Right lobe of liver (tissue), 4 donors: ENCODE measurements at regions not wholly inside any gene's neighbourhood (a gene's known extent, or its start where the extent isn't known, plus 50 kb on each side); places are given as distances from the start of the nearest gene placed in this dataset.

ENCODE experiments used
- CTCF ChIP-seq, 4 donors: fragments of 200-600 bp in 3 of 4; fragments of 450-650 bp in 1 of 4; IDR thresholded peaks; one replicate each; pipeline versions ENCODE4 v1.5.1 to v1.8.0; 2016 to 2022; ENCODE audit warnings: antibody characterized with exemption in 4 of 4, mild to moderate bottlenecking in 2 of 4
- POLR2A ChIP-seq: fragments of 450-650 bp; IDR thresholded peaks from one replicate; pipeline ENCODE4 v1.6.1; 2017; ENCODE audit warnings: antibody characterized with exemption, mild to moderate bottlenecking
- donor health status: DM: no; HTN: no; CAD: no.
- donor health status: DM: no; HTN: no; CAD: no.
- donor health status: DM: no; HTN: yes; CAD: no.

GRCh38 chr15:38636597-38636996 is 72.0 kb upstream of the RASGRP1 start:
- TF ChIP-seq POLR2A: no peak
- no peak for TF ChIP-seq CTCF (IDR thresholded peaks at IDR 0.05)
